ENCODE measurements at regions not wholly inside any gene's neighbourhood (a gene's known extent, or its start where the extent isn't known, plus 50 kb on each side); places are given as distances from the start of the nearest gene placed in this dataset.

DNA sequence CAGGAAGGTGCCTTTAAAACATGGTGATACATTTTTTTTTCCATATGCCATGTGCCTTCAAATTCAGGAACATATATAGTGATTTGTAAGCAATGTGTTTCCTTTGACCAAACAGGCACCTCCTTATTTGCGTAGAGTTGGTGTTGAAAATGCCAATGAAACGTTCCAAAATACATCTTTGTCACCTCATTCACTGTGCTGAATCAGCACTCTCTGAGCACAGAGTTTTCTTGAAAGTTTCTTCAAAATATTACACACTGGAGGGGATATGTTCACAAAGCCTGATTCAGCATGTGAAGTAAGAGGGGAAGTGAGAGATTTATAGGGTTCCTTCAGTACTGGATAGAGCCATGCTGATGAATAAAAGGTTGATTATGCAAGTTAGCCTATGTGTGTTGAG is 85.7 kb upstream of the PRR32 start:
- TF ChIP-seq, protein P1, sequence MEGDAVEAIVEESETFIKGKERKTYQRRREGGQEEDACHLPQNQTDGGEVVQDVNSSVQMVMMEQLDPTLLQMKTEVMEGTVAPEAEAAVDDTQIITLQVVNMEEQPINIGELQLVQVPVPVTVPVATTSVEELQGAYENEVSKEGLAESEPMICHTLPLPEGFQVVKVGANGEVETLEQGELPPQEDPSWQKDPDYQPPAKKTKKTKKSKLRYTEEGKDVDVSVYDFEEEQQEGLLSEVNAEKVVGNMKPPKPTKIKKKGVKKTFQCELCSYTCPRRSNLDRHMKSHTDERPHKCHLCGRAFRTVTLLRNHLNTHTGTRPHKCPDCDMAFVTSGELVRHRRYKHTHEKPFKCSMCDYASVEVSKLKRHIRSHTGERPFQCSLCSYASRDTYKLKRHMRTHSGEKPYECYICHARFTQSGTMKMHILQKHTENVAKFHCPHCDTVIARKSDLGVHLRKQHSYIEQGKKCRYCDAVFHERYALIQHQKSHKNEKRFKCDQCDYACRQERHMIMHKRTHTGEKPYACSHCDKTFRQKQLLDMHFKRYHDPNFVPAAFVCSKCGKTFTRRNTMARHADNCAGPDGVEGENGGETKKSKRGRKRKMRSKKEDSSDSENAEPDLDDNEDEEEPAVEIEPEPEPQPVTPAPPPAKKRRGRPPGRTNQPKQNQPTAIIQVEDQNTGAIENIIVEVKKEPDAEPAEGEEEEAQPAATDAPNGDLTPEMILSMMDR (conservative IDR thresholded peaks at IDR 0.05; ENCODE audit: low read depth, low read length): no peak
- no peak for TF ChIP-seq EZH2 (IDR thresholded peaks at IDR 0.05; ENCODE audit: low read length, unreplicated experiment)
